Body of pancreas (tissue), 4 donors: ENCODE measurements at regions not wholly inside any gene's neighbourhood (a gene's known extent, or its start where the extent isn't known, plus 50 kb on each side); places are given as distances from the start of the nearest gene placed in this dataset.

Experiments used
- ATAC-seq: fragments of 150-250 bp; one replicate; pipeline ENCODE4 v1.9.1; 2016
- DNase-seq, 4 donors: peaks; one replicate each; pipeline ENCODE4 v3.0.0-alpha.2; 2019
- H3K27ac ChIP-seq, 4 donors: fragments of 200-600 bp; sonication (generic); 1 replicate in 3 of 4; 2 replicates in 1 of 4; pipeline versions ENCODE4 v1.5.1 to v1.6.1; 2016 to 2019; ENCODE audit warnings: mild to moderate bottlenecking in 1 of 4, mixed read lengths in 1 of 4, moderate library complexity in 1 of 4
- H3K27me3 ChIP-seq, 2 donors: fragments of 200-600 bp; sonication (generic); one replicate each; pipeline ENCODE4 v1.6.0; 2016; ENCODE audit warnings: mild to moderate bottlenecking in 1 of 2
- H3K36me3 ChIP-seq, 2 donors: fragments of 200-600 bp; sonication (generic); replicated peaks in 1 of 2; 2 replicates each; pipeline ENCODE4 v1.5.1; 2016; ENCODE audit warnings: low read depth in 2 of 2; ENCODE audit not compliant: insufficient read depth in 1 of 2
- H3K4me1 ChIP-seq: fragments of 200-600 bp; sonication (generic); one replicate; pipeline ENCODE4 v1.6.0; 2016
- H3K4me3 ChIP-seq, 2 donors: fragments of 200-600 bp; sonication (generic); 1 replicate in 1 of 2; 2 replicates in 1 of 2; pipeline ENCODE4 v1.5.1; 2016 to 2019
- H3K9me3 ChIP-seq, 3 donors: fragments of 200-600 bp; sonication (generic); 1 replicate in 2 of 3; 2 replicates in 1 of 3; pipeline ENCODE4 v1.5.1; 2016
- CTCF ChIP-seq, 7 experiments: fragments of 450-650 bp in 4 of 7; fragments of 200-600 bp in 3 of 7; sonication (generic) in 3 of 7; IDR thresholded peaks; one replicate each; pipeline ENCODE4 v1.5.1; 2016 to 2019; ENCODE audit warnings: antibody characterized with exemption in 7 of 7
- POLR2A ChIP-seq, 3 donors: fragments of 450-650 bp; IDR thresholded peaks; one replicate each; pipeline ENCODE4 v1.6.1; 2016; ENCODE audit warnings: antibody characterized with exemption in 3 of 3, mild to moderate bottlenecking in 2 of 3
- WGBS, 2 donors: methylation state at CpG; one replicate each; pipeline ENCODE4 v1.1.5; 2017; 5-methylcytosine and 5-hydroxymethylcytosine counted together
- intact Hi-C: fragments of 100-400 bp; cut with DNase I; formaldehyde crosslinking; loops from one replicate; pipeline ENCODE4 v1.15.1; 2023

- WGBS, 2 donors, result 46 to 48% methylated on average over 2 of the region's 2 CpGs
- Histone ChIP-seq H3K4me1 (peaks cover 4% of the 10 kb centered on the region), H3K27ac (no peak overlapping the region), H3K27me3 (no peaks in the 10 kb centered on the region), H3K9me3 (no peaks in the 10 kb centered on the region), H3K4me3 (no peak overlapping the region), H3K36me3 (no peaks in the 10 kb centered on the region)
- intact Hi-C loops, result loop anchor here (10.0 kb wide), 1 partner anchor 316 kb away; no protein-coding TSS in a partner anchor
- DNase-seq (no peak), ATAC-seq (no peak)
- TF ChIP-seq CTCF (IDR thresholded peaks at IDR 0.05) (no peak), POLR2A (IDR thresholded peaks at IDR 0.05) (no peak)
Observed at GRCh38 chr3:46080969-46081345, 53.7 kb upstream of the XCR1 start.

- Histone ChIP-seq H3K9me3 (no peaks in the 10 kb centered on the region), H3K4me3 (no peak overlapping the region), H3K27ac (no peak overlapping the region), H3K4me1 (peaks cover 4% of the 10 kb centered on the region), H3K36me3 (no peaks in the 10 kb centered on the region), H3K27me3 (no peaks in the 10 kb centered on the region)
- WGBS, 2 donors, result 69 to 73% methylated on average over 6 of the region's 6 CpGs
- no peak for ATAC-seq
- no peak for TF ChIP-seq CTCF (IDR thresholded peaks at IDR 0.05)
- no peak for TF ChIP-seq POLR2A (IDR thresholded peaks at IDR 0.05)
- no peak for DNase-seq
- intact Hi-C loops, result loop anchor here (10.0 kb wide), 1 partner anchor 316 kb away; no protein-coding TSS in a partner anchor
Observed at GRCh38 chr3:46080124-46080968, 53.1 kb upstream of the XCR1 start.

GRCh38 chr3:46078712-46079400, 51.6 kb upstream of the XCR1 start:
- intact Hi-C loops, result loop anchor here (5.0 kb wide), 1 partner anchor 142 kb away; no protein-coding TSS in a partner anchor
- H3K4me1 ChIP-seq, result peaks cover 4% of the 10 kb centered on the region
- 9 to 10% methylated on average over 11 of the region's 11 CpGs for WGBS, 2 donors
- ATAC-seq (peak; percentile 96), DNase-seq (peak; percentile 93 to 97 (median 94))
- no peak overlapping the region for H3K4me3 ChIP-seq
- no peaks in the 10 kb centered on the region for H3K9me3 ChIP-seq
- H3K36me3 ChIP-seq, result no peaks in the 10 kb centered on the region
- no peak overlapping the region for H3K27ac ChIP-seq
- TF ChIP-seq POLR2A (IDR thresholded peaks at IDR 0.05) (no peak), CTCF (IDR thresholded peaks at IDR 0.05) (peak; percentile 87 to 100 (median 99))
- H3K27me3 ChIP-seq, result no peaks in the 10 kb centered on the region
